Sigmoid colon (tissue), 6 donors: ENCODE measurements at regions not wholly inside any gene's neighbourhood (a gene's known extent, or its start where the extent isn't known, plus 50 kb on each side); places are given as distances from the start of the nearest gene placed in this dataset.

Experiments
- DNase-seq: peaks from one replicate; pipeline ENCODE4 v3.0.0-alpha.2; 2019
- H3K27ac ChIP-seq, 4 donors: fragments of 200-600 bp; sonication (generic); one replicate each; pipeline ENCODE4 v1.5.1; 2016 to 2019; ENCODE audit warnings: mild to moderate bottlenecking in 1 of 4
- H3K27me3 ChIP-seq, 3 donors: fragments of 200-600 bp; sonication (generic); one replicate each; pipeline ENCODE4 v1.5.1; 2019; ENCODE audit warnings: mild to moderate bottlenecking in 1 of 3
- H3K36me3 ChIP-seq, 4 donors: fragments of 200-600 bp; sonication (generic); one replicate each; pipeline ENCODE4 v1.5.1; 2016 to 2019
- H3K4me1 ChIP-seq, 4 donors: fragments of 200-600 bp; sonication (generic); one replicate each; pipeline ENCODE4 v1.5.1; 2017 to 2019
- H3K4me3 ChIP-seq, 4 donors: fragments of 200-600 bp; sonication (generic); one replicate each; pipeline ENCODE4 v1.5.1; 2017 to 2019; ENCODE audit warnings: mild to moderate bottlenecking in 2 of 4, moderate library complexity in 1 of 4
- H3K9me3 ChIP-seq, 4 donors: fragments of 200-600 bp in 3 of 4; sonication (generic) in 3 of 4; one replicate each; pipeline versions ENCODE4 v1.5.1 to v1.6.1; 2013 to 2019
- EP300 ChIP-seq, 4 donors: sonication (generic); formaldehyde crosslinking; IDR thresholded peaks; one replicate each; pipeline ENCODE4 v1.6.1; 2017; ENCODE audit warnings: antibody characterized with exemption in 4 of 4
- POLR2A ChIP-seq, 2 donors: fragments of 450-650 bp; IDR thresholded peaks; one replicate each; pipeline ENCODE4 v1.6.1; 2016; ENCODE audit warnings: antibody characterized with exemption in 2 of 2, mild to moderate bottlenecking in 2 of 2, moderate library complexity in 2 of 2
- POLR2AphosphoS5 ChIP-seq, 4 donors: sonication (generic); formaldehyde crosslinking; IDR thresholded peaks; one replicate each; pipeline ENCODE4 v1.6.1; 2017; ENCODE audit warnings: antibody characterized with exemption in 4 of 4
- WGBS, 2 donors: extraction: QIAGEN DNeasy Blood & Tissue Kit; methylation state at CpG; one replicate each; pipeline ENCODE4 v1.1.7; 2013; 5-methylcytosine and 5-hydroxymethylcytosine counted together
- intact Hi-C: fragments of 100-400 bp; cut with DNase I; formaldehyde crosslinking; loops from one replicate; pipeline ENCODE4 v1.15.1; 2023
- TF ChIP-seq, protein P1 (sequence below), 4 experiments: fragments of 450-650 bp in 3 of 4; fragments of 200-600 bp in 1 of 4; IDR thresholded peaks; one replicate each; pipeline ENCODE4 v1.5.1; 2016 to 2019; ENCODE audit warnings: antibody characterized with exemption in 4 of 4, mild to moderate bottlenecking in 3 of 4, moderate library complexity in 2 of 4
- donor health status: healthy with polysubstance abuse.
- donor health status: healthy.

- H3K27me3 ChIP-seq, result no peaks in the 10 kb centered on the region
- H3K27ac ChIP-seq, result no peak overlapping the region
- no peaks in the 10 kb centered on the region for H3K9me3 ChIP-seq
- TF ChIP-seq POLR2AphosphoS5 (IDR thresholded peaks at IDR 0.05), result no peak
- H3K36me3 ChIP-seq, result no peaks in the 10 kb centered on the region
- no peak overlapping the region for H3K4me3 ChIP-seq
- no peak for DNase-seq
- H3K4me1 ChIP-seq, result no peaks in the 10 kb centered on the region
- intact Hi-C loops, result no loop called here
These were observed 58.1 kb upstream of the ERG start for GRCh38 chr21:38556390-38556789.

- intact Hi-C loops, result no loop called here
- no peak for TF ChIP-seq EP300 (IDR thresholded peaks at IDR 0.05)
- TF ChIP-seq POLR2A (IDR thresholded peaks at IDR 0.05), result no peak
- TF ChIP-seq POLR2AphosphoS5 (IDR thresholded peaks at IDR 0.05), result no peak
- TF ChIP-seq, protein P1, sequence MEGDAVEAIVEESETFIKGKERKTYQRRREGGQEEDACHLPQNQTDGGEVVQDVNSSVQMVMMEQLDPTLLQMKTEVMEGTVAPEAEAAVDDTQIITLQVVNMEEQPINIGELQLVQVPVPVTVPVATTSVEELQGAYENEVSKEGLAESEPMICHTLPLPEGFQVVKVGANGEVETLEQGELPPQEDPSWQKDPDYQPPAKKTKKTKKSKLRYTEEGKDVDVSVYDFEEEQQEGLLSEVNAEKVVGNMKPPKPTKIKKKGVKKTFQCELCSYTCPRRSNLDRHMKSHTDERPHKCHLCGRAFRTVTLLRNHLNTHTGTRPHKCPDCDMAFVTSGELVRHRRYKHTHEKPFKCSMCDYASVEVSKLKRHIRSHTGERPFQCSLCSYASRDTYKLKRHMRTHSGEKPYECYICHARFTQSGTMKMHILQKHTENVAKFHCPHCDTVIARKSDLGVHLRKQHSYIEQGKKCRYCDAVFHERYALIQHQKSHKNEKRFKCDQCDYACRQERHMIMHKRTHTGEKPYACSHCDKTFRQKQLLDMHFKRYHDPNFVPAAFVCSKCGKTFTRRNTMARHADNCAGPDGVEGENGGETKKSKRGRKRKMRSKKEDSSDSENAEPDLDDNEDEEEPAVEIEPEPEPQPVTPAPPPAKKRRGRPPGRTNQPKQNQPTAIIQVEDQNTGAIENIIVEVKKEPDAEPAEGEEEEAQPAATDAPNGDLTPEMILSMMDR (IDR thresholded peaks at IDR 0.05), result no peak
- Histone ChIP-seq H3K4me1 (no peaks in the 10 kb centered on the region), H3K27ac (no peak overlapping the region), H3K4me3 (no peak overlapping the region), H3K27me3 (no peaks in the 10 kb centered on the region), H3K36me3 (no peaks in the 10 kb centered on the region), H3K9me3 (no peaks in the 10 kb centered on the region)
- DNase-seq, result no peak
These were observed 62.9 kb upstream of the ERG start for GRCh38 chr21:38561205-38561604.

DNA sequence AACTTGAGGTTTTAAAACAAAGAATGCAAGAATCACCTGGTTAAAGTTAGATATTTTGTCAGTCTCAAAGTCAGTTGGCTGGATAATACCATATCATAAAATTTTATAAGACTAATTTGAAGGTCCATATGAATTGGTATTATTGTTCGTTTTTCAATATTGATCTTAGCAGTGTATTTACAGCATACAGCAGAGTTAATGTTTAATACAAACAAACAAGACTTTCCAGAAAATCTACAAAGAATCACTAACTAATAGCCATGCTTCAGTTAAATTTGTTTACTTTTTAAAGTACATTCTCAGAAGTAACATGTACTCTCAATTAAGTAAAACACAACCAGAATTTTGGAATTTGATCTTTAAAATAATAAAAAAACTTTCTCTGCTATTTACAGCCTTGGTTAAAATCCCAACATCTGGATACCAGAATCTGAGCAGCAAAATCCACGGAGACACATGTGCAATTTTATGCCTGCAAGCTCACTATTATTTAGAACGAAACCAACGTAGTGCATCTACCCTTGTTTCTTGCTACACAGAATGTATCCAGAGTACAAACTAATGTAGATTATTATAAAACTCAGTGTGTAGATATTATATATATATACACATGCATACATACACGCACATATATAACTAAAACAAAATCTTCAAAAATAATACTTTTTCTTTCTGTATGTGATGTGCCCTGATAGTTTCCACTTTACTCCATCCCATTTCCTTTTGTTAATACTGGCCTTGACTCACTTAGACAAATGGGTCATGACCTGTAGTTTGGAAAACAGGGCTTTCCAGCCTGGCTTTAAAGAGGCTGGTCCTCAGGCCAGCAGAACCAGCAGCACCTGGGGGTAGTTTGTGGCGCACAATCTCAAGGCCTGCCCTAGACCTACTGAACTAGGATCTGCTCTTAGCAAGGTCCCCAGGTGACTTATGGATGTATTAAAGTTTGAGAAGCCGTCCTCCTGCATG, 63.6 kb upstream of the ERG start:
- Histone ChIP-seq H3K36me3 (no peaks in the 10 kb centered on the region), H3K4me1 (no peaks in the 10 kb centered on the region), H3K27ac (no peak overlapping the region), H3K27me3 (no peaks in the 10 kb centered on the region), H3K9me3 (no peaks in the 10 kb centered on the region), H3K4me3 (no peak overlapping the region)
- TF ChIP-seq POLR2A (IDR thresholded peaks at IDR 0.05), result no peak
- intact Hi-C loops, result no loop called here
- WGBS, 2 donors, result 26 to 72% methylated on average over 7 of the region's 7 CpGs
- no peak for DNase-seq

GRCh38 chr21:38567335-38567969, 69.2 kb upstream of the ERG start:
- peak overlapping the region in 2 of 4 donors; percentile 15 to 23 for H3K4me3 ChIP-seq
- no peak for TF ChIP-seq POLR2AphosphoS5 (IDR thresholded peaks at IDR 0.05)
- TF ChIP-seq, protein P1 (IDR thresholded peaks at IDR 0.05), result no peak
- TF ChIP-seq EP300 (IDR thresholded peaks at IDR 0.05), result no peak
- no peak for TF ChIP-seq POLR2A (IDR thresholded peaks at IDR 0.05)
- H3K27ac ChIP-seq, result no peak overlapping the region
- H3K4me1 ChIP-seq, result peaks cover 0 to 8% (median 0%) of the 10 kb centered on the region in 4 donors
- H3K36me3 ChIP-seq, result no peaks in the 10 kb centered on the region
- peaks cover 0 to 31% (median 11%) of the 10 kb centered on the region in 3 donors for H3K27me3 ChIP-seq
- WGBS, 2 donors, result 78 to 87% methylated on average over 17 of the region's 17 CpGs
- intact Hi-C loops, result no loop called here
- no peak for DNase-seq
- H3K9me3 ChIP-seq, result no peaks in the 10 kb centered on the region

DNA sequence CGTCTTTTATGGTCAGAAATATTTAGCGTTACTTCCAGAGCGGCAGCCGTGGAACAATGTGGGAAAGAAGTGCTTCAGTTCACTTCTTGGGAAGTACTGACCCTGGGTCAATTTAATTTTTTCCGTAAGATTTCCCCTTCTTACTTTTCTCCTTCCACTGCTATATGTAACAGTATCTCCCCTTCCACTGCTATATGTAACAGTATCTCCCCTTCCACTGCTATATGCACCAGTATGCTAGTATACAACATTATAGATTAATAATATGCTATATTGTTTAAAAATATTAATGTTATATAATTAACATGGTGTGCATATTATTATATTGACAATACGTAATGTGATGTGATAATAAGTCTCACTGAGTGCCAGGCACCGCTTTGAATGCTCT, 69.7 kb upstream of the ERG start:
- Histone ChIP-seq H3K27me3 (peaks cover 0 to 31% (median 11%) of the 10 kb centered on the region in 3 donors), H3K9me3 (no peaks in the 10 kb centered on the region), H3K4me3 (peak overlapping the region in 2 of 4 donors; percentile 15 to 23), H3K36me3 (no peaks in the 10 kb centered on the region), H3K27ac (no peak overlapping the region), H3K4me1 (peaks cover 0 to 8% (median 0%) of the 10 kb centered on the region in 4 donors)
- TF ChIP-seq EP300 (IDR thresholded peaks at IDR 0.05) (no peak), POLR2A (IDR thresholded peaks at IDR 0.05) (no peak), POLR2AphosphoS5 (IDR thresholded peaks at IDR 0.05) (no peak)
- TF ChIP-seq, protein P1 (IDR thresholded peaks at IDR 0.05), result no peak
- 83 to 89% methylated on average over 7 of the region's 7 CpGs for WGBS, 2 donors
- intact Hi-C loops, result no loop called here
- DNase-seq, result no peak
